Stomach (tissue), 8 donors: ENCODE measurements at regions not wholly inside any gene's neighbourhood (a gene's known extent, or its start where the extent isn't known, plus 50 kb on each side); places are given as distances from the start of the nearest gene placed in this dataset.

Experiments used
- DNase-seq, 2 donors: peaks; one replicate each; pipeline versions ENCODE4 v3.0.0 to v3.0.0-alpha.2; 2013 to 2019
- H3K27ac ChIP-seq, 5 donors: fragments of 200-600 bp in 4 of 5; sonication (generic) in 4 of 5; one replicate each; pipeline ENCODE4 v1.5.1; 2013 to 2019; ENCODE audit warnings: mild to moderate bottlenecking in 1 of 5, moderate library complexity in 1 of 5
- H3K27me3 ChIP-seq, 3 donors: fragments of 200-600 bp; sonication (generic); one replicate each; pipeline ENCODE4 v1.5.1; 2017 to 2019; ENCODE audit warnings: mixed run types in 1 of 3
- H3K36me3 ChIP-seq, 4 donors: fragments of 200-600 bp; sonication (generic); 1 replicate in 3 of 4; 2 replicates in 1 of 4; pipeline ENCODE4 v1.5.1; 2016 to 2019
- H3K4me1 ChIP-seq, 4 donors: fragments of 200-600 bp; sonication (generic); one replicate each; pipeline ENCODE4 v1.5.1; 2016 to 2019
- H3K4me3 ChIP-seq, 4 donors: fragments of 200-600 bp; sonication (generic) in 3 of 4; one replicate each; pipeline ENCODE4 v1.5.1; 2016 to 2019; ENCODE audit warnings: mild to moderate bottlenecking in 1 of 4
- H3K9me3 ChIP-seq, 4 donors: fragments of 200-600 bp; sonication (generic); one replicate each; pipeline ENCODE4 v1.5.1; 2016 to 2019
- EP300 ChIP-seq: sonication (generic); formaldehyde crosslinking; IDR thresholded peaks from one replicate; pipeline ENCODE4 v1.6.1; 2017; ENCODE audit warnings: antibody characterized with exemption
- POLR2A ChIP-seq, 4 donors: fragments of 450-650 bp; IDR thresholded peaks; one replicate each; pipeline ENCODE4 v1.6.1; 2016; ENCODE audit warnings: antibody characterized with exemption in 4 of 4, control low read depth in 2 of 4, mild to moderate bottlenecking in 1 of 4, moderate library complexity in 1 of 4
- POLR2AphosphoS5 ChIP-seq, 3 donors: sonication (generic); formaldehyde crosslinking; IDR thresholded peaks; one replicate each; pipeline ENCODE4 v1.6.1; 2016; ENCODE audit warnings: antibody characterized with exemption in 3 of 3
- WGBS, 5 donors: extraction: QIAGEN DNeasy Blood & Tissue Kit in 3 of 5; methylation state at CpG; one replicate each; pipeline versions ENCODE4 v1.1.5 to v1.1.7; 2013 to 2018; 5-methylcytosine and 5-hydroxymethylcytosine counted together
- intact Hi-C: fragments of 100-400 bp; cut with DNase I; formaldehyde crosslinking; loops from one replicate; pipeline ENCODE4 v1.15.1; 2023; ENCODE audit warnings: low total_unique reads
- small RNA-seq, 4 donors: library from RNA; depleted of rRNA; stranded (forward); fragments of <200 nt; gene quantifications; one replicate each; pipeline ENCODE3, GENCODE V24; 2016
- TF ChIP-seq, protein P1 (sequence below), 7 experiments: fragments of 450-650 bp in 4 of 7; fragments of 200-600 bp in 3 of 7; sonication (generic) in 3 of 7; IDR thresholded peaks; one replicate each; pipeline ENCODE4 v1.5.1; 2016 to 2019; ENCODE audit warnings: antibody characterized with exemption in 7 of 7, control low read depth in 2 of 7, mild to moderate bottlenecking in 1 of 7
- donor health status: healthy with polysubstance abuse.
- donor health status: Bipolar disorder and iron deficiency.
- donor health status: healthy.

GRCh38 chr1:206420471-206420870, 49.8 kb upstream of the IKBKE start:
- Histone ChIP-seq H3K27me3 (no peaks in the 10 kb centered on the region), H3K4me1 (peaks cover 0 to 21% (median 8%) of the 10 kb centered on the region in 4 donors), H3K9me3 (no peaks in the 10 kb centered on the region), H3K27ac (no peak overlapping the region), H3K4me3 (no peak overlapping the region), H3K36me3 (peaks cover 8 to 92% (median 55%) of the 10 kb centered on the region in 4 donors)
- TF ChIP-seq POLR2AphosphoS5 (IDR thresholded peaks at IDR 0.05) (no peak), POLR2A (IDR thresholded peaks at IDR 0.05) (no peak), EP300 (no peak)
- TF ChIP-seq, protein P1, sequence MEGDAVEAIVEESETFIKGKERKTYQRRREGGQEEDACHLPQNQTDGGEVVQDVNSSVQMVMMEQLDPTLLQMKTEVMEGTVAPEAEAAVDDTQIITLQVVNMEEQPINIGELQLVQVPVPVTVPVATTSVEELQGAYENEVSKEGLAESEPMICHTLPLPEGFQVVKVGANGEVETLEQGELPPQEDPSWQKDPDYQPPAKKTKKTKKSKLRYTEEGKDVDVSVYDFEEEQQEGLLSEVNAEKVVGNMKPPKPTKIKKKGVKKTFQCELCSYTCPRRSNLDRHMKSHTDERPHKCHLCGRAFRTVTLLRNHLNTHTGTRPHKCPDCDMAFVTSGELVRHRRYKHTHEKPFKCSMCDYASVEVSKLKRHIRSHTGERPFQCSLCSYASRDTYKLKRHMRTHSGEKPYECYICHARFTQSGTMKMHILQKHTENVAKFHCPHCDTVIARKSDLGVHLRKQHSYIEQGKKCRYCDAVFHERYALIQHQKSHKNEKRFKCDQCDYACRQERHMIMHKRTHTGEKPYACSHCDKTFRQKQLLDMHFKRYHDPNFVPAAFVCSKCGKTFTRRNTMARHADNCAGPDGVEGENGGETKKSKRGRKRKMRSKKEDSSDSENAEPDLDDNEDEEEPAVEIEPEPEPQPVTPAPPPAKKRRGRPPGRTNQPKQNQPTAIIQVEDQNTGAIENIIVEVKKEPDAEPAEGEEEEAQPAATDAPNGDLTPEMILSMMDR (IDR thresholded peaks at IDR 0.05): no peak
- 74 to 97% (median 92%) methylated on average over 4 of the region's 4 CpGs for WGBS, 5 donors
- intact Hi-C loops: no loop called here
- no peak for DNase-seq

Small RNAs in the stretch of these regions (small RNA-seq; reads per million reads assigned to genes)
- 0 reads per million in 4 donors for gene AC244023.1
